Muscle of leg (tissue), 3 donors: ENCODE measurements at regions not wholly inside any gene's neighbourhood (a gene's known extent, or its start where the extent isn't known, plus 50 kb on each side); places are given as distances from the start of the nearest gene placed in this dataset.

Source experiments
- DNase-seq: peaks from one replicate; pipeline ENCODE4 v3.0.0; 2013
- H3K27ac ChIP-seq: one replicate; pipeline ENCODE4 v1.5.1; 2013; ENCODE audit warnings: mild to moderate bottlenecking, low read length, control low read depth
- H3K27me3 ChIP-seq: one replicate; pipeline ENCODE4 v1.6.1; 2013; ENCODE audit warnings: low read length; ENCODE audit not compliant: control insufficient read depth, insufficient read depth
- H3K36me3 ChIP-seq: one replicate; pipeline ENCODE4 v1.6.1; 2013; ENCODE audit warnings: low read length; ENCODE audit not compliant: control insufficient read depth, insufficient read depth
- H3K4me1 ChIP-seq: one replicate; pipeline ENCODE4 v1.6.1; 2013; ENCODE audit warnings: low read length; ENCODE audit not compliant: control insufficient read depth, insufficient read depth
- H3K4me3 ChIP-seq: one replicate; pipeline ENCODE4 v1.5.1; 2013; ENCODE audit warnings: low read length, control low read depth
- H3K9me3 ChIP-seq: replicated peaks from 2 replicates; pipeline ENCODE4 v1.6.1; 2013; ENCODE audit warnings: low read depth, low read length; ENCODE audit not compliant: control insufficient read depth
- WGBS: methylation state at CpG from one replicate; pipeline ENCODE4 v1.1.5; 2013; ENCODE audit warnings: missing lambda C conversion rate; ENCODE audit not compliant: insufficient coverage; 5-methylcytosine and 5-hydroxymethylcytosine counted together

- Histone ChIP-seq H3K36me3 (no peaks in the 10 kb centered on the region), H3K27me3 (no peaks in the 10 kb centered on the region), H3K27ac (no peak overlapping the region), H3K9me3 (no peaks in the 10 kb centered on the region), H3K4me3 (no peak overlapping the region), H3K4me1 (no peaks in the 10 kb centered on the region)
- 48% methylated on average over 3 of the region's 4 CpGs for WGBS
- DNase-seq: peak; percentile 33
These were observed 423.7 kb downstream of the ANXA1 start for GRCh38 chr9:73575101-73576060.

- peak; percentile 5 for DNase-seq
- Histone ChIP-seq H3K27me3 (no peaks in the 10 kb centered on the region), H3K4me3 (no peak overlapping the region), H3K36me3 (no peaks in the 10 kb centered on the region), H3K27ac (no peak overlapping the region), H3K9me3 (no peaks in the 10 kb centered on the region), H3K4me1 (no peaks in the 10 kb centered on the region)
- 56% methylated on average over 1 of the region's 3 CpGs for WGBS
These were observed 426.2 kb downstream of the ANXA1 start for GRCh38 chr9:73577848-73578247.

- no peak for DNase-seq
- H3K36me3 ChIP-seq: no peaks in the 10 kb centered on the region
- H3K9me3 ChIP-seq: no peaks in the 10 kb centered on the region
- no peaks in the 10 kb centered on the region for H3K4me1 ChIP-seq
- H3K27me3 ChIP-seq: no peaks in the 10 kb centered on the region
- whole genome bisulfite sequencing: no CpG with 5 or more reads among the region's 2 CpGs
- H3K27ac ChIP-seq: no peak overlapping the region
- no peak overlapping the region for H3K4me3 ChIP-seq
These were observed 428.2 kb downstream of the ANXA1 start for GRCh38 chr9:73579823-73580222.

- DNase-seq: no peak
- Histone ChIP-seq H3K9me3 (no peaks in the 10 kb centered on the region), H3K4me3 (no peak overlapping the region), H3K4me1 (no peaks in the 10 kb centered on the region), H3K36me3 (no peaks in the 10 kb centered on the region), H3K27me3 (no peaks in the 10 kb centered on the region), H3K27ac (no peak overlapping the region)
These were observed 431.9 kb downstream of the ANXA1 start for GRCh38 chr9:73583576-73583975.

GRCh38 chr9:73595036-73595545 lies 443.4 kb downstream of the ANXA1 start:
- no peaks in the 10 kb centered on the region for H3K36me3 ChIP-seq
- peak; percentile 10 for DNase-seq
- H3K4me3 ChIP-seq: no peak overlapping the region
- no CpG with 5 or more reads among the region's 3 CpGs for WGBS
- H3K4me1 ChIP-seq: no peaks in the 10 kb centered on the region
- no peaks in the 10 kb centered on the region for H3K9me3 ChIP-seq
- no peaks in the 10 kb centered on the region for H3K27me3 ChIP-seq
- no peak overlapping the region for H3K27ac ChIP-seq

GRCh38 chr9:73596321-73596720 lies 444.7 kb downstream of the ANXA1 start:
- Histone ChIP-seq H3K4me1 (no peaks in the 10 kb centered on the region), H3K27ac (no peak overlapping the region), H3K36me3 (no peaks in the 10 kb centered on the region), H3K9me3 (no peaks in the 10 kb centered on the region), H3K4me3 (no peak overlapping the region), H3K27me3 (no peaks in the 10 kb centered on the region)
- no CpG with 5 or more reads among the region's 1 CpG for WGBS
- no peak for DNase-seq

GRCh38 chr9:73597039-73597438 lies 445.4 kb downstream of the ANXA1 start:
- no peak for DNase-seq

GRCh38 chr9:73597771-73598170 lies 446.1 kb downstream of the ANXA1 start:
- Histone ChIP-seq H3K36me3 (no peaks in the 10 kb centered on the region), H3K4me3 (no peak overlapping the region), H3K4me1 (no peaks in the 10 kb centered on the region), H3K27me3 (no peaks in the 10 kb centered on the region), H3K9me3 (no peaks in the 10 kb centered on the region), H3K27ac (no peak overlapping the region)
- no peak for DNase-seq
- 13% methylated on average over 1 of the region's 4 CpGs for WGBS

More at GRCh38 chr9:73597039-73597438, 445.4 kb downstream of the ANXA1 start:
- H3K36me3 ChIP-seq: no peaks in the 10 kb centered on the region
- no peak overlapping the region for H3K4me3 ChIP-seq
- no peaks in the 10 kb centered on the region for H3K9me3 ChIP-seq
- H3K27me3 ChIP-seq: no peaks in the 10 kb centered on the region
- WGBS: 52% methylated on average over 2 of the region's 5 CpGs
- no peaks in the 10 kb centered on the region for H3K4me1 ChIP-seq
- no peak overlapping the region for H3K27ac ChIP-seq

- Histone ChIP-seq H3K4me1 (no peaks in the 10 kb centered on the region), H3K27ac (no peak overlapping the region), H3K4me3 (no peak overlapping the region), H3K27me3 (no peaks in the 10 kb centered on the region), H3K9me3 (no peaks in the 10 kb centered on the region), H3K36me3 (no peaks in the 10 kb centered on the region)
- no CpG with 5 or more reads among the region's 1 CpG for WGBS
- DNase-seq: no peak
These were observed 457.7 kb downstream of the ANXA1 start for GRCh38 chr9:73609381-73609780.

- 60% methylated on average over 1 of the region's 2 CpGs for WGBS
- H3K4me1 ChIP-seq: no peaks in the 10 kb centered on the region
- no peak overlapping the region for H3K4me3 ChIP-seq
- no peak for DNase-seq
- no peak overlapping the region for H3K27ac ChIP-seq
- H3K27me3 ChIP-seq: no peaks in the 10 kb centered on the region
- H3K36me3 ChIP-seq: no peaks in the 10 kb centered on the region
- H3K9me3 ChIP-seq: no peaks in the 10 kb centered on the region
These were observed 459.4 kb downstream of the ANXA1 start for GRCh38 chr9:73611032-73611431.
